HG02642 (cell line): ENCODE measurements at regions not wholly inside any gene's neighbourhood (a gene's known extent, or its start where the extent isn't known, plus 50 kb on each side); places are given as distances from the start of the nearest gene placed in this dataset.

Experiments
- ATAC-seq: cut with Tn5 transposase; IDR thresholded peaks from one replicate; pipeline ENCODE4 v1.9.1; 2021; ENCODE audit warnings: mild to moderate bottlenecking; ENCODE audit not compliant: unreplicated experiment, poor library complexity

DNA sequence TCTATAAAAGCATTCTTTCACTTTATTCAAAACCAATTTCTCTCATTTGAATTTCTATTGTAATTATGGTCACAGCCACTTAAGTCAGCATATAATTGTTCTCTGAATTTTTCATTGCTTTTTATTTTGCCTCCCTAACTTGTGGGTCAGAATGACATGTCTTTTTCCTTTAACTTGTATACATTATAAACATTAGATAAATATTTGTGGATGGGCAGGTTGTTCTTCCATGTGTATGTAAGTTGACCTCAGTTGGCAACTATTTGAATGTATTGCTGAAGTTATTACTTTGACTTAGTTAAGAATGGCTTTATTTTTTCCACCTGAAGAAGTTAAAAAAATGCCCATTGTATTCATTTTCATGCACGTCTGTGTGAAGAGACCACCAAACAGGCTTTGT, 83.0 kb upstream of the MAP3K7 start:
- no peak for ATAC-seq

DNA sequence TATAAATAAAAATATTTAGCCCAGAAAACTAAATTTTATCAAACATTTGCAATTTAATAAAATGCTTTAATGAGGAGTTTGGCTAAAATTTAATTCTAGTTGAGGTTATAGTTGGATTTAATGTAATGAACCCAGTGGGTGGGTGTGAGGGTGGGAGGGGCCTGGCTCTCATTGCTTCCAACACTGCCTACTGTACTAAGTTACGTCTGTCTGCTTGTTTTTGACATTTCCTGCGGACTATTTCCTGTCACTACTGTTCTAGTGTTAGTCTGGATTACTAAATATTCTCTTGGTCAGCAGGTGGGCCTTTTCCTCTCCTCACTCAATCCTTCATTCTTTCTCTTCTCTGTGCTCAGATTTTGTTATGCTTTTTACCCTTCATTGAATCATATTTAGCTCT, 82.5 kb upstream of the MAP3K7 start:
- ATAC-seq, result no peak

DNA sequence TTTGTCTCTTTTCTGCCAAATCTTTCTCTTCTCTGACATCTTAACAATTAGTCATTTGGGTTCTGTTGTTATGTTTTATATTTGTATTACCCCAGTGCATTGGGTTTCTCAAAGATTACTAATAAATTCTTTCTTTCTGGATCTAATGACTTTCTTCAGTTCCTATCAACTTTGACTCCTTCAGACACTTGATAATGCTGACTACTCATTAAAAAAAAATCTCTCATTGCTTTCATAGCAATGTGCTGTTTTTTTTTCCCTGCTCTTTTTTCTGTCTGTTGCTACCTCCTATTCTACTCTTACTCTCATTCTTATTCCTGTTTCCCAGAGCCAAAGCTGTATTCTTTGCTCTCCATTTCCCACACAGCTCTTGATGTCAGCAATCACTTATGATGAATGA, 81.3 kb upstream of the MAP3K7 start:
- ATAC-seq, result no peak

DNA sequence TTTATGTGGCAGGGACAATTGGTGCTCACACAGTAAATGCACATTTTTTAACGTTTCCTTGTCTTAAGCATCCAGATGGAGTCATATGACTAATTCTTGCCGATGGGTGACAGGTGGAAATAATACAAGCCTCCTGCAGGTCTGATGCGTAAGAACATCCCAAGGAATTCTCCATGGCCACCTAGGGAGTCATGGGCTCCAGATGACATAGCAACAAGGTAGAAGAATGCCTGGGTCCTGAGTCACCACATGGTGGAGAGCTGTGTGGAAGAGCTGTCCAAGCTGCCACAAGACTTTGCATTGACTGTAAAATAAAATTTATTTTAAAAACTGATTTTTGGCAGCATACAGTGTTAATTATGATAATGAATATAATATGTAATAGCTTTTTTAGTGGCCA, 77.0 kb upstream of the MAP3K7 start:
- ATAC-seq, result no peak

DNA sequence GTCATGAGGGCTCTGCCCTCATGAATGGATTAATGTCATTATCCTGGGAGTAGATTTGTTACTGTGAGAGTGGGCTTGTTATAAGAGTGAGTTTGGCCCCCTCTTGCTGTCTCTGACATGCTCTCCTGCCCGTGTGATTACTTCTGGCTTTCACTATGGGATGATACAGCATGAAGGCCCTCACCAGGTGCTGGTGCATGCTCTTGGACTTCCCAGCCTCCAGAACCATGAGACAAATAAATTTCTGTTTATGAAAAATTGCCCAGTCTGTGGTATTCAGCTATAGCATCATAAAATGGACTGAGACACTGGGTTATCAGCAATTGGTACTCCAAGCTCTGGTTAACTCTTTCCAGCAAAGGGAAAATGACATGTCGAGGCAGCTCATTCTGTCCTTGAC, 76.2 kb upstream of the MAP3K7 start:
- ATAC-seq, result no peak

DNA sequence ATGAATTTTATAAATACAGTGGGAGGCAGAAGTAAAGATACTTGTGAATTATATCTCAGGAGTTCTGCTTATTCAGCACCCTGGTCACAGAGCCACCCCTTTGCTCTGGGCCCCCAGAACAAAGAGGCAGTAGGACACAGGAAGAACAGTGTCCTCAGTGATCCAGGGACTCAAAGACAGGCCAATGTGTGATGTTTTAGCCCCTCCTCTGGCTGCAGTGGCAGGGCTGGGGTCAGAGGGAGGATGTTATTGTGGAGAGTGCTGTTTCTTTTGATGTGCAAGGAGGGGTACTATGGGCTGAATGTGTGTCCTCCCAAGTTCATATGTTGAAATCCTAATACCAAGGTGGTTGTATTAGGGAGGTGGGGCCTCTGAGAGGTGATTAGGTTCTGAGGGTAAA, 74.1 kb upstream of the MAP3K7 start:
- ATAC-seq, result no peak

DNA sequence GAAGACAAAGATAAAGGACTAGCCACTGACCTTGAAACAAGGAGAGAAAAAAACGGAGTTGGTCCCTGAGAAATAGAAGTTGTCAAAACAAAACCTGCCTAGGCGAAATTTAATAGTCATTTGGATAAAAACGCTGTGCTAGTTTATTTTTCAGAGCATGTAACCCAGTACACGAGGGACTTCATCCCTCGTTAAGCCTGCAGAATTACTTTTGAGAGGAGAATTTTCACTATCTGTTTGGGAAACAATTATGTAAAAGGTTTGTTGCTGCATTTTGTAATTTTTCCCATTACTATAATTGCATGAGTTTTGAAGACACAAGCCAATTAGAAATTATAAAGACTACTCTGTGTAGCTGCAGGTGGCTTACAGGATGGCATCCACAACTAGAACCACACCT, 71.6 kb upstream of the MAP3K7 start:
- ATAC-seq, result no peak

DNA sequence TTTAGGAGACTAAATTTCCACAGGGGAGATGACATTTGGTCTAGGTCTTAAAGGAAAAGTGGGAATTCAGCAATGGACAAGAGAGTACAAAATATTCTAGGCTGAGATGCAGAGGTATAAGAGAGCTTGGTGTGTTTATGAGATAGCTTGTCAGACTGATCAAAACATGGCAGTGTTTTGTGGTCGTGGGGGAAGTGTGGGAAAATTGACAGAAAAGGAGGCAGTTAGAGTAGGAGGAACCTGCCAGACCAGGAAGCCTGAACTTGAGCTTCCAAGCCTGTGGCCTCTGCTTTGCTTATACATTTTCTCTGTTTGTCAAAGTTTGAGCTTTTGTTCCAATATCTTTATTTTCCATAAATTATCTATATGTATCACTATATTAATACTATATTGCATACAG, 69.5 kb upstream of the MAP3K7 start:
- ATAC-seq, result no peak

DNA sequence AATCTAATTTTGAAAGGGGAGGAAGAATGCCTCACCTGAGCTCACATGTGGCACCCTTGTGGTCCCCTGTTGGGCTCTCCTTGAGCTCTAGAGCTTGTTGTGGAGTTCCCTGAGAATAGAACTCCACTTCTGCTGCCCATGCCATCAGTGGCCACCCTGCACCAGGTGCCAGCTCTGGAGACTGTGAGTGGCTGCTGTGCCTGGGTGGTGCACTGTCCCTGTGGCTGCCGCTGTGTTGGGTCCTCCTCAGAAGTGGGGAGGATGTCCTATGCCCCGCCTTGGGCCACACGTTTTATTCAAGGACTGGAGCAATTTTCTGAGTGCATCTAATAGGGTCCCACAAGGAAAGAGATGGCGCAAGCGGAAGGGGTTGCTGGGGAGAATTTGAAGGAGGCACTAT, 67.9 kb upstream of the MAP3K7 start:
- ATAC-seq, result no peak

DNA sequence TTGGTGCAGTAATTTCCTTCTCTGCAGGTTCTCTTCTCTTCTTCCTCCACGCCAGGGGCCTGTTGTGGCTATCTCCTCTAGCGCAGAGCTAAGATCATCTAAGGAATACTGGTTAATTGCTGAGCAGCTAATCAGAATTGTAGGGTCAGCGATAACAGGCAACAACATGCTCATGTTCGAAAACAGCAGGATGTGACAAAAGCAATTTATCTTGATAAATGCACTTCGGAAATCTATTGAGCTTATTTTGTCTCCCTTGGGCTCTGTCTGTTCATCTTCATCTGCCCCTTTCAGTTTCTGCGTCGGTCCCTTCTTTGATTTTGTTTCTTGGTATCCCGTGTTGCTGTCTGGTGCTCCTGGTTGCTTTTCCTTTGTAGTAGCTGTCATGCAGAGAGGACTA, 67.3 kb upstream of the MAP3K7 start:
- no peak for ATAC-seq

DNA sequence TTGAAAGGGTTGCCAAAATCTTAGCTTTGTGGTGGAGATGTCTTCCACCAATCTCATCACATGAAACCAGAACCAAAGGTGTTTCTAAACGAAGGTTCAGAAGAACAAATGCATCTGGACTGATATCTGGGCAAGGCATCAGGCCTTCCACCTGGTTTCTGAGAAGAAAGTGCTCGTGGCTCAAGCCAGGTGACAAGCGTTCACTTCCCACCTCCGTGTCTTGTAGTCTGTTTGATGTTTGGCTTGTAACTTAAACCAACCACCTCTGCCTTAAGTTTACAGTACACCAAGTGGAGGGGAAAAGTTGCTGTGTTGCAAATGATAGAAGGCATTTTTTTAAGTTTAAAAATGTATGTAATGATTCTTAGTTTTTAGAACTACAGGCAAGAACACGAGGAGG, 66.9 kb upstream of the MAP3K7 start:
- ATAC-seq, result no peak

DNA sequence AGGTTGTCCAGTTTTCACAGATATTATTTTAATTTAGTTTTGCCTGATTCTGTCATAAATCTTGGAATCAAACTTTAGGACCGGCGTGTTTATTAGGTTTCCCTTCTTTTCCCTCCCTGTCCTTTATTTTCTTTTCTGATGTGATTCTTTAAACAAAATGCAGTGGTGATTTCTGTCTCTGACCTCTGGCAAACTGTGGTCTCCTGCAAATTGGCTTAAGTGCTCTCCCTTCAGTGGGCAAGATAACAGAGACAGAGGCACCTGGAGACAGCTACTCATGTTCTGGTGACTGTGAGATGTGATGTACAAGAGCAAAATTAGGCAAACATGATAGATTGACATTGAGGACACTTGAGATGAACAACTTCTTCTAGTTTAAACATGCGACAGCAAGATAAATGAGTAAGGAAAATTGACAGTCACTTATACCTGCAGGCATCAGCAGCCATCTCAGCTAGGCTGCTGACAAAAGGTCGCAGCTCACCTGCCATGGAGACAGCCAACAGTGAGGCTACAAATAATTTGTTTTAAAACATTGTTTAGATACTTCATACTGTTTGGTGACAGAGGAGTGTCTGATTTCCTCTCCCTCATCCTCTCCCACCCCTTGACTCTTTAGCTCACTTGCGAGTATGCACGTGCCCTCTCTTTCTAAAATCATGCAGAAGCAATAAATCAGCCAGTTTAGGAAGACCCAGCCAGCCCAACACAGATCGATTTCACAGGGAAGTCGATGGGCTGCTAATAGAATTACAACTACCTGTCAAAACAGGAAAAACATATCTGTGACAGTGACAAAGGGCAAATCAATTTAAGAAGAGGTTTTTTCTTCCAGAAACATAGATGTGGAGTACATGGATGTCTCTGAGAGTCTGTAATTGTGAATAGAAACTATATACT, 63.4 kb upstream of the MAP3K7 start:
- no peak for ATAC-seq

DNA sequence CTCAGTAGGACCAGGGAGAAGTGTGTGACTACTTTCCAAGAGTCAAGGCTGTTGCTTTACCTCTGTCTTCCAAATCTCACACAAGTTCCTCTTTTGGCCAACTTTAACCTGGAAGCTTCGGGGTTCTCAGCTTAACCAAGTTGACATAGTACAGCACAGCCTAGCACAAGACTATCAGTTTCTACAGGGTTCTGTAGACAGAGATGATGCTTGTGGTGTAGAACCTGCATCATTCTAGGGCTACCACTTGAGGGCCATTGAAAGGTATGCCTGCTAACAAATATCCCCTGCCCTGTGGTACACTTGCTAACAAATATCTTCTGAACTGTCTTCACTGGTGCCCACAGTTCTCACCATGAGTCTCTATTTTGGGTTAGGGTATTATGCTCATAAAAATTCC, 62.0 kb upstream of the MAP3K7 start:
- no peak for ATAC-seq

DNA sequence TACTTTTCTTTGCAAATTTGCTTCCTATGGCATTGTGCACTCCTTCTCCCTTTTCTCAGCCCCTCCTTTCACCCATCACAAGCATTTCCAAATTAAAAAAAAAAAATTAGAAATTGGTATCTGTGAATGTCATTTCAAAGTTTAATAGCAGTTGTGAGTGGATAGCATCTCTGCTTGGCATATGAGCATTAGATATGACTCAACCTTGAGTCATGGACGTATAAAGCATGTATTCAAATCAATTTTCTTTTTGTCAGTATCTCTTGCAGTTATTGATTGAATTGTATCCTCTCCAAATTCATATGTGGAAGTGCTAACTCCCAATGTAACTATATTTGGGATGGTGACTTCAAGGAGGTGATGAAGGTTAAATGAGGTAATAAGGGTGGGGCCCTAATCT, 60.1 kb upstream of the MAP3K7 start:
- ATAC-seq, result no peak

DNA sequence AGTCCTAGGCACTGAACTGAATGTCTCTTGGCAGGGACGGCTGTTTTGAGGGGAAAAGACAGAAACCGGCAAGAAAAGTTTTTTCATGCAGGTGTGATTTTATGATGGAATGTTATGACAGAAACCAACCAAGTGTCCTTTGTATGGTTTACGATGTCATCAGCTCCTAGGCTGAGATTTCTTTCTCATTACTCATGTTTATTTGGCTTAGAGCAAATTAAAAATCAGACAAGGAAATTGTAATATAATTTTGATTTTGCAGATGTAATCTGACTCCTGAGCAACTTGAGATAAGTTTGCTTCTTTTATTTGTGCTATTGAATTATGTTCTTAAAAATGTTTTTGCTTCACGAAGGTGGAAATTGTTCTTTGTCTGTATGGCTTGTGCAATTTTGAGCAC, 58.8 kb upstream of the MAP3K7 start:
- no peak for ATAC-seq

DNA sequence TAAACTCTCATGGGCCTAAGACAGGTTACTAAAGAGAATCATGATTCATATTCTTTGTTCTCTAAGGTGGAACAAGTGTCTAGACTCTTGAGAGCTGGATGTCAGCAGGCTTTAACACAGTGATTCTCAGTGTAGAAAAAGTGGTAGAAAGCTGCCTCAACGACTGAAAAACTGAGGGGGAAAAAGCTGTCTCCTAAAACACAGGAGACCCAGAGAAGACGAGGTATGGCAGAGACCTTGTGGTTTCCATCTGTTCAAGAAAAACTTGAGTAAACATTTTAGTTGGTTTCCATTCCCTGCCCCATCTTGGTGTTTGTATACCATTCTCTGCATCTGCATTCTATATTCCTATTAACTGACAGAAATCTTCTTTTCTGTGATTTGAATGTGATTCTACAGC, 57.6 kb upstream of the MAP3K7 start:
- no peak for ATAC-seq

DNA sequence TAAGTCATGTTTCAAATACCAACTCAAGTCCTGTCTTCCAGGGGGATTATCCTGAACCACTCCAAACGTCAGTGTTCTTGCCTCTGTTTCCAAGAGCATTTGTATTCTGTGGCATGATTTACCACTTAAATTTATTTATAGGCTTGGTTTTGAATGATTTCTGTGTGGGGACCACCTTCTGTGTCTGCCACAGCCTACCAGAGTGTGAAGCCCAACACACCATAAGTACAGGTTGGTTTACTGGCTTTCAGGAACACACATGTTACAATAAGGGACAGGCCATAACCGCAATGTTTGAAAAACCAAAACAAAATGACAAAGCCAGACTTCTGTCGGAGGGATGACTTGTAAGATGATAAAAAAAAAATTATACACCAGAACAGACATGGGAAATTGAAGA, 56.5 kb upstream of the MAP3K7 start:
- ATAC-seq, result no peak

DNA sequence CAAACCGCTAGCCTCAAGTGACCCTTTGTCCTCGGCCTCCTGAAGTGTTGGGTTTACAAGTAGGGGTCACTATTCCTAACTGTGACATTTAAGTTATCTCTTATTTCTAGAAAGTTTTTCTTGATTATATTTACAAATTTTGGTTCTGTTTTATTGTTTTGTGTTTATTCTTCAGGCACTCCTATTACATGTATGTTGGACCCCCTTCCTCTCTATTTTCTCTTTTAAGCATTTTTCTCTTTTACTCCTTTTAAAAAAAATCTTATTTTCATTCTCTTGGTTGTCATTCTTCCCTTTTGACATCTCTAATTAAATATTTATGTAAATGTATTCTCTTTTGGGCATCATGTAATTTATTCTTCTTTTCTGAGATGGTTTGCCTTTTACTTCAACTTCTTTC, 50.4 kb upstream of the MAP3K7 start:
- no peak for ATAC-seq
